Renal pelvis (tissue), 1 donor: ENCODE measurements at regions not wholly inside any gene's neighbourhood (a gene's known extent, or its start where the extent isn't known, plus 50 kb on each side); places are given as distances from the start of the nearest gene placed in this dataset.

Experiments
- DNase-seq: peaks from one replicate; pipeline ENCODE4 v3.0.0-alpha.2; 2013

DNA sequence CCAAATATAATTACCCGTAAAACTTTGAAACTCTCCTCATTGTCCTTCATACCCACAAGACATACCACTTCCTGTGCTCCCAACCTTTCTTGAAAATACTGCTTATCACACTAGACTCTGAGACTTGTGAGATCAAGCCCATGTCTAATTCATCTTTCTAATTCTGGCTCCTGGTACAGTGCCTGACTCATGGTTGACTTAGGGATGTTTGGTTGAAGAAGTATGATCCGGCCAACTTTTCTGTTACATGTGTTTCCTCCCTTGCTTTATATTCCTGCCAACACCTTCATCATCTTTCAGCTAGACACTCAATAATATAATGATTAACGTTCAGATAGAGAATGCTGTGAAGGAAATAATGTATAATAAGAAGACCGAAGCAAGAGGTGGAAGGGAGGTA is 58.2 kb downstream of the MEX3B start:
- DNase-seq, result no peak

DNA sequence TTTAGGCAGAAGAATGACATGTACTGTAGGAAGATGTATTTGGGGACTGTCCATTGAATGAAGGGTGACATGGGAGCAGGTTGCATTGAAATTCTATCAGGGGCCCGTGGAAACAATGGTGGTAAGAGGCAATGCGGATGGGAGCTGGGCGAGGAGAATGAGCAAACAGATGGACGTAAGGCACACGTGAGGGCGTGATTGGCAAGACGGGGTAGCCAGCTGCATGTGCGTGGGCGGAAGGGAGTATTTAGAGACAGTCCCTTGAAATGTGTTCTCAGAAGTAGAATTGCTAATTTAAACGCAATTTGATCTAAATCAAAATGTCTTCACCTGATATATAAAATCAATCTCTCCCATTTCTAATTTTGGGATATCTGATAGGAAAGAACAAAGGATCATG is 62.3 kb downstream of the MEX3B start:
- no peak for DNase-seq

DNA sequence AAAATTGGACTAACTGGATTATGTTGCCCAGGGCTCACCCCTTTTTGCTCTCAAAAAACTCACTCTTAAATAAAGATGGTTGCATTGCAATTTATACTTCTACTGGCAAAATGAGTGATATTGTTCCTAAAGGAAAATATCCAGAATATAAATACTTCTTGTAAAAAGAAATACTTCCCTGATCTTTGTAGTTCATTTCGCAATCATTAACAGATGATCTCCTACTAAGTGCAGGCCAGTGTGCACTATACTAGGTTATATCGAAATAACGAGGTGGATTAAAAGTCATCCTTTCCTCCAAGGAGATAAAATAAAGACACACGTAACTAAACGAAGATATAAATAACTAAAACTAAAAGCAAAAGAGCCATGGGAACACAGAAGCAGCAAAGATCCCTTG is 63.0 kb downstream of the MEX3B start:
- no peak for DNase-seq

DNA sequence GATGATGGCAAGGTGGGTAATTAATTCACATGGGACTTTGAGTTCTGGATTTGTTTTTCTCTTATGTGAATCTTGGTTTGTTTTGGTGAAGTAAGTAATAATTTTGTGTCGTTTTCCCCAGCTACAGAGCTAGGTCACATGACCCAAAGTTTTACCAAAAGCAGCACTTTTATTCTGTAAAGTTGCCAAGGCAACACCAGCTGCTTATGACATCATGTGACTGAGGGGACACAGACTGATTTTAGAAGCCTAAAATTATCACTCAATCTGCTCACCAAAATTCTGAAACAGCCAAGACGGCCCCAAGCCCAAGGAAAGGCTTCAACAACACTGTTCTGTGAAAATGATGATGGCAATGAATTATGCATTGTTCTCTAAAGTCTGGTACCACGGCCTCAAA is 63.9 kb downstream of the MEX3B start:
- no peak for DNase-seq

DNA sequence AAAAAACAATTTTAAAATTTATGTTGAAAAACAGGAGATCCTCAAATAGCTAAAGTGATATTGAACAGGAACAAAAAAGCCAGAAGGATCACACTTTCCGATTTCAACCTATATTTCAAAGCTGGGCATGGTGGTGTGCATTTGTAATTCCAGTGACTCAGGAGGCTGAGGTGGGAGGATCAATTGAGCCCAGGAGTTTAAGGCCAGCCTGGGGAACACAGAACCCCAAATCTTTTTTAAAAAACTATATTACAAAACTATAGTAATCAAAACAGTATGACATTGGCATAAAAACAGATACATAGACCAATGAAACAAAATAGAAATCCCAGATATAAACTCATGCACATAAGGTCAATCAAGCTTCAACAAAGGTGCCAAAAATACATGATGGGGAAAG is 68.4 kb downstream of the MEX3B start:
- DNase-seq, result no peak

DNA sequence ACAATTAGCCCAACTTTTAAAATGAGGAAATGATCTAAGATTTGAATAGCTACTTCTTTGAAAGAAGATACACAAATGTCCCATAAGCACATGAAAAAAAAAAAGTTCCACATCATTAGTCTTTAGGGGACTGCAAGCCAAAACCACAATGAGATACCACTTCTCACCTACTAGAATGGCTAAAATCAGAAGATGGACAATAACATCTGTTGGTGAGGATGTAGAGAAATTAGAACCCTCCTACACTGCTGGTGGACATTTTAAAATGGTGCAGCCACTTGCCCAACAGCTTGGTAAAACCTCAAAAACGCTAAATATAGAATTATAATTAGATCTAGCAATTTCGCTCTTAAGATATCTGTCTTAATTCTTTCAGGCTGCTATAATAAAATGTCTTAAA is 77.1 kb downstream of the MEX3B start:
- DNase-seq, result no peak

DNA sequence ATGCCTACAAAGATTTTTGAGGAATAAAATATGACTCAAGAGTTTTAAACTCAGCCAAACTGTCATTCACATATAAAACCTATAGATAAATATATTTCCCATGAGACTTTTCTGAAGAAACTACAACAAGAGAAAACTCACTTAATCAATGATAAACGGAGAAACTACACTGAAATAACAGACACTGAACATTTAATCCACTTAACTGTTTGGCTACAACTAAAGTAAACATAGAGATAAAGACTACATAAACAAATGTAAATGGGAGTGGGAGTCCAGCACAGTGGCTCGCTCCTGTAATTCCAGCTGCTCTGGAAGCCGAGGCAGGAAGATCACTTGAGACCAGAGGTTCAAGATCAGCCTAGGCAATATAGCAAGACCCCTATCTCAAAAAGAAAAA is 79.2 kb downstream of the MEX3B start:
- DNase-seq, result no peak

DNA sequence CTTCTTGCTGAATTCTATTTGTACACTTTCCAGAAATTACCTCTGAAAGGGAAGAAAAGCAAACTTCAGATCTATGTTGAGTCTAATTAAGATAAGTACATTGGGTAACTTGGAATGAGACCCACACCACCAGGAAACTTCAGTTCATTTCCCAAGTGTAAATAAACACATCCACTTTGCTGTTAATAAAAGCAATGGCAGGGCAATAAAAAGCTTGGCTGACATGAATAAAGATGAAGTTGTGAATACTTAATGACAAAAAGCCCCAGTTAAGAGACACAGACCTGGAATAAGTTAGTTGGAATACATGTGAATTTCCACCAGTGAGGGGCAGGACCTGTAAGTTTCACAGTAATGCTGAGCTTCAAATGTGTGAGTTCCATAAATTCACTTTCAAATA is 83.3 kb downstream of the MEX3B start:
- DNase-seq, result no peak

DNA sequence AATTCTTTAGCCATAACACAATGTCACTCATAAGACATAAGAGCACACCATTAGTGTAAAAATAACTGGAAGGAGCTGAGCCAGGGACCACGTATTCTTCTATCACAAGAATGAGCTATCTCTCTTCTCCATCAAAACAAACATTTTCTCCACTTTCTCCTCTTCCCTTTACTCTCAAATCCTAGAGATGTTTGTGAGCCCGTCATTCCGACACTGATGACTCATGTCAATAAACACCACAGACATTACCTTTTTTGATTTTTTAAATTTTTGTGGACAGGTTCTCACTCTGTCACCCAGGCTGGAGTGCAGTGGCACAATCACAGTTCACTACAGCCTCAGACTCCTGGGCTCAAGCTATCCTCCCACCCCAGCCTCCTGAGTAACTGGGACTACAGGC is 86.6 kb downstream of the MEX3B start:
- no peak for DNase-seq

DNA sequence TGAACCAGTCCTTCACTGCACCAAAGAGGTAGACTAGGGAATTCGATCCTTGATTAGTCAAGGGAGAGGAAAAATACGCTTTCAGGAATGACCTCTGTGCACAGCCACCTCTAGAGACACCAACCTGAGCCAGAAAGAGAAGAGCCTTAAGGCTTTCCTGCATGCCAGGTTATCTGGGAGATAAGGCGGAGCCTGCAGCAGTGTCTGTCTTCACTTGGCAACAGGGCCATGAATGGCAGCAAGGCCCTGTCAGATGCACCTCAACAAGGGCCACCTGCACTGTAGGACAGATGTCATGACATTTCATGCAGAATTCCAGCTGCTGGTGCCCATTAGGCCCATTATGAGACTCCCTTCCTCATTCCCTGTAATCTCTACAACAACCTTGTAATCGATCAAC is 88.1 kb downstream of the MEX3B start:
- DNase-seq, result no peak

DNA sequence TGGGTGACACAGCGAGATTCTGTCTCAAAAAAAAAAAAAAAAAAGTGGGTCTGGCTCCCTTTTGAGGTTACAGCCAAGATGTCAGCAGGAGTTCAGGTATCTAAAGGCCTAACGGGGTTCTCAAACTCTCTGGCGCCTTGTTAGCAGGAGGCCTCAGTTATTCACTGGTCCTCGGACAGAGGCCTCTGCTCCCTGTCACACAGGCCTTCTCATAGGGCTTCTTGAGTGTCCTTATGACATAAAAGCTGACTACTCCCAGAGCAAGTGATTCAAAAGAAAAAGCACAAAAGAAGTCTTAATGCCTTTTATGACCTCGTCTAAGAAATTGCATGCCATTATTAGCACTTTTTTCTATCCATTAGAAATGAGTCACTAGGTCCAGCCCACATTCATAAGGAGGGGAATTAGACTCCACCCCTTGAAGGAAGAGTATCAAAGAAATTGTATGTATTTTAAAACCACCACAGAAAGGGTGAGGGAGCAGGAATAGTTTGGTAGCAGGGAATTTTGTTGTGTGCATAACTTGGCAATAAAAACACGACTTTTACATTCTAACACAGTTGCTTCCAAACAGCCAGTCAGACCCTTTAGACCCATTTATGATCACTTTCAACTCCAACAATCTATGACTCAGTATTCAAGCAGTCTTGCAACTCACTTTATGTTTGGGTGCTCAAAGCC is 90.3 kb downstream of the MEX3B start:
- no peak for DNase-seq

DNA sequence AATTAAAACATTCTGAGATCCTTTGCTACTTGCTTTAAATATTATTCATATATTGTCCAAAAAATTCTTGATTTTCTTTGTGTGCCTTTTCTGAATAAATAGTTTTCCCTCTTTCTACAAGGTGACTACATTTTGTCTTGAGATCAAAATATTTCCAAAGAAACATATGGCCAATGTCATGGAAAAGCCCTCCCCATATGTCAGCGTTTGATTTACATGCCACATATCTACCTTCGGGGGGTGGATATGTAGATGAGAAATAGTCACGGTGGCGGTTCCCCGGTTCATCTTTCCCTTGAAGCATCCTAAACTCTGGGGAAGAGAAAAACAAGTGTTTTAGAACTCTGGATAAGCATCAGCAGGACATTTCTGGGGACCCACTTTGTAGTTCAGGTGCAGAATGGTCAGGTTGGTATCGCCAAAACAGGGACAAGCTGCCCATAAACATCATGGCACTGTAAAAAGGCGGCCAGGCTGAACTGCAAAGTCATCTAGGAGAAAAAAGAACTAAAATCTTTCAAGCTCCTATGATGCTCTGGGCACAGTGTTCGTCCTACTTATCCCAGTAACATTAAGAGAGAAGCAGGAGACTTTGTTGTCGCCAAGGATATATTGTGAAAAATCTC is 91.5 kb downstream of the MEX3B start:
- DNase-seq, result no peak

DNA sequence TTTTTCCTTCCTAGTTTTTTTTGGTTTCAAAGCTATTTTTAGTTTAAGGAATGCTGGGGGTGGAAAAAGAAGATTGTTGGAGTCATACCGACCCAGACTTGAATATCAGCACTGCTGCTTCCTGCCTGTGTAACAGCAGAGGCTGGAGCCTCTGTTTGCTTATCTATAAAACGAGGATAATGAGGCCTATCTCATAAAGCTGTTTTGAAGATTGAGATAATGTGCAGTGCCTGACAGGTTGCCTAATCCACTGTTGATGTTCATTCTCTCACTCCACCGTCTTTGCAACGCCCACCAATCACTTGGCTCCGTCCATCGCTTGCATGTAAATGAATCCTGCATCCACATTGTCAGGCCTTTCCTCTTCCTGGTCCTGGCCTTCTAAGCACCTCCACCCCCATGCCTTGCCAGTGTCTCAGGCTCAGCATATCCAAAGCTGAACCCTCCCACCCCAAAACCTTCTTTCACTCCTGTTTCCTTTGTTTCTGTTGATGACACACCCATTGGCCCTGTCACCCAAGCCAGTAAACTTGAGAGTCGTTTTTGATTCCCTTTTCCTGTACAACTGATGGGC is 94.9 kb downstream of the MEX3B start:
- DNase-seq, result no peak

DNA sequence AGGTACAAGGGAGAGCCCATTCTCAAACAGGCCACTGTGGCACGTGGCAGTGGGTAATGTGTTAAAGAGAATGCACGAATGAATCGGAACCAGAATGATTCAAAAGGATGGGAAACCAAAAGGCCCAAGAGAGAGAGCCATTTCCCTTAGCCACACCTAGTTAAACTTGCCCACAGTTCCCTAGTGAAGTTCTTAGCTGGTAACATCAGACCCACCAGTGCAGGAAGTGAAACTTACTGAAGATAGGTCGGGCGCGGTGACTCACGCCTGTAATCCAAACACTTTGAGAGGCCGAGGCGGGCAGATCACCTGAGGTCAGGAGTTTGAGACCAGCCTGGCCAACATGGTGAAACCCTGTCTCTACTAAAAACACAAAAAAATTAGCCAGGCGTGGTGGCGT is 97.1 kb downstream of the MEX3B start:
- no peak for DNase-seq

DNA sequence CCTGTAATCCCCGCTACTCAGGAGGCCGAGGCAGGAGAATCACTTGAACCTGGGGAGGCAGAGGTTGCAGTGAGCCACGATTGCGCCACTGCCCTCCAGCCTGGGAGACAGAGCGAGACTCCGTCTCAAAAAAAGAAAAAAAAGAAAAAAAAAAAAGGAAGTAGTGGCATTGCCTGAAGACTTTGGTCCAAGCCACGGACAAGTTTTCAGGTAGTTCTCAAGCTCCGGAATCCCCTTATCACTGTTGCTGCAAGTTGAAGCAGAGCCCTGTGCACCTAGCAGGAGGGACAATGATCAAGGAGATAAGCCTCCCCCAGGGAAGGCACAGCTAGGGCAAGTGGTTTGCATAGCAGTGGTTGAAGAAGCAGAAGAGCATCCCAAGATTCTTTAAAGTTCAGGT is 97.6 kb downstream of the MEX3B start:
- DNase-seq, result no peak

DNA sequence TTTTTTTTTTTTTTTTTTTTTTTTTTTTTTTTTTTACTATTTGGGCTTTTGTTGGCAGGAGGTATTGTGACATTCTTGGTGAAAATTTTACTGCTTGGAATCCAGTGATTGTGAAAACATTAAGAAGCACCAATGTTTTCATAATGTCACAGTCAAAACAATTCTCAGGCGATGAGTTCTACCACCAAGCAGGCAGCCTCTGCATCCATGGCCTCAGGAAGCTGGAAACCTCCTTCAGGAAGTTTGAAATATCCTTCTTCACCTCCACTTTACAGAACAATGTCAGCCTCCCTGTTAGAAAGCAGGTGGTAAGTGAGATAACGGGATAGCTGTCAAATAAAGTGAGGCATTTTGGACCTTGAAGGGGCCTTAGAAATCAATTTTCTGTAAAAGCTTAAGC is 98.3 kb downstream of the MEX3B start:
- no peak for DNase-seq

DNA sequence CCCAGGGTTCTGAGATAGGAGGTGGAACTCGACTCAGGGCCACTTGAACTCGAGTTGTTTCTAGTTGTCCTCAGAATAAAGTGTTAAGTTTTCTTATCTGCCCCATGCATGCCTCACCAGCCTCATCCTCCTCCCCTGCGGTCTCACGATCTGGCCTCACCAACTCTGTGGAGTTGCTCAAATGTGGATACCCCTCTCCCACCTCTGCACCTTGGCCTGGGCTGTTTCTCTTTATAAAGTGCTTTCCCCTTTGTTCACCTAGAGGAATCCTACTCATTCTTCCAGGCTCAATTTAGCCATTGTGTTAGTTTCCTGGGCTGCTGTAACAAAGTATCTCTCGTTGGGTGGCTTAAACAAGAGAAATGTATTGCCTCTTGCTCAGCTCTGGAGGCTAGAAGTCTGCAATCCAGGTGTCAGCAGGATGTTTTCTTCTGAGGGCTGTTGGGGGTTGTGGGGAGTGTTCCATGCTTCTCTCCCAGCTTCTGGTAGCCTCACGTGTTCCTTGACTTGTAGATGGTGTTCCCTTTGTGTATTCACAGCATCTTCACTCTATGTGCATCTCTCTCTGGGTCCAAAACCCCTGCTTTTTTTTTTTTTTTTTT is 100.7 kb downstream of the MEX3B start:
- no peak for DNase-seq

DNA sequence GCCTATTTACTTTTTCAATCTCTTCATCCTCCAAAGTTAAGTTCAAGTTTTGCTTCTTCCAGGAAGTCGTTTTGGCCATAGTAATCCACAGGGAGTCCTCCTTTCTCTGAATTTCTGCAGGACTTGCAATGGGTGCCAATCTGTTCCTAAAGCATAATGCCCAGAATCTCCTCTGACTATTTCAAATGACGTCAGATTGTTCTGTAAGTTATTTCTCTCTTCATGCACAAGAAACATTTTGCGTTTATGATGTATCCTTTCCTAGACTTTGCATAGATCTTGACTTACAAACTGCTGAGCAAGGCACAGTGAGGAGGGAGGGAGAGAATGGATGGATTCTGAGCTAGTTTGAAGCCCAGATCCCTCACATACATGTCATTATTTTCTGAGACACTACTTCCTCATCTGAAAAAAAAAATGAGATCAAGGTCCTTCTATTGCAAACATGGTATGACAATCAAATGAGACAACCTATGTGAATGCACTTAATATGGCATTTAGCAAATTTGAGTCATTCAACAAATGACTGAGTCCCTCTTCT is 103.1 kb downstream of the MEX3B start:
- no peak for DNase-seq

DNA sequence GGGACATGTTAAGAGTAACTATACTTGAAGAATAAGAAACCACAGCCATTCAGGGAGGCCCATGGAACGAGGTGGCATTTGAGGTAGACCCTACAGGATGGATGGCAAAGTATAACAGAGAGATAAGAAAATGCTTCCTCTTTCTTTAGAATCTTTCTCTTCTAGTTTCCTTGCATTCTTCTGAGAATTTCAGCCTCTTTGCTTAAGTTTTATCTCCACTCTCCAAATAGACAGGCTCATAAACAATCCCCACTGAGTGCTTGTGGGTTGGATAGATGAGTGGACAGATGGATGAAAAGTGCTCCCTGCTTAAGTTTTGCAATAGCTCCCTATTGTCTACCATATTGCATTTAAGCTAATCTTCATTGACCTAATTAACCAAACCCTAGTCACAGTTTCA is 103.7 kb downstream of the MEX3B start:
- DNase-seq, result no peak

DNA sequence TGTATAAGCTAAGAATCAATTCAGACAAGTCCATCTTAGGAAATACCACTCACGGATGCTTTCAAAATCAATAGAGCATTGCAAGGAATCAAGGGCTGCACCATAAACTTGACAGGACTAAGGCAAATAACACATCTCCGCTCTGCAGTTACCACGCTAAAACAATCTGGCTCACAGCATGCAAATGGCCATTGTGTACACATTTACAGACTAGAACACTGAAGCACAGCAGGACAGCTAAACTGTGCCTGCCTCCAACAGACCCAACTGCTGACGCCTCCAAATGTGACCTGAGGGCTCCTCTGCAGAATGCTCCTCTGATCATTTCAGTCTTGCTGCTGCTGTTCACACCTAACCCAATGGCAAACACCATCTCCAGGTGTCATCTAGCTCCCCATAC is 104.3 kb downstream of the MEX3B start:
- DNase-seq, result no peak

DNA sequence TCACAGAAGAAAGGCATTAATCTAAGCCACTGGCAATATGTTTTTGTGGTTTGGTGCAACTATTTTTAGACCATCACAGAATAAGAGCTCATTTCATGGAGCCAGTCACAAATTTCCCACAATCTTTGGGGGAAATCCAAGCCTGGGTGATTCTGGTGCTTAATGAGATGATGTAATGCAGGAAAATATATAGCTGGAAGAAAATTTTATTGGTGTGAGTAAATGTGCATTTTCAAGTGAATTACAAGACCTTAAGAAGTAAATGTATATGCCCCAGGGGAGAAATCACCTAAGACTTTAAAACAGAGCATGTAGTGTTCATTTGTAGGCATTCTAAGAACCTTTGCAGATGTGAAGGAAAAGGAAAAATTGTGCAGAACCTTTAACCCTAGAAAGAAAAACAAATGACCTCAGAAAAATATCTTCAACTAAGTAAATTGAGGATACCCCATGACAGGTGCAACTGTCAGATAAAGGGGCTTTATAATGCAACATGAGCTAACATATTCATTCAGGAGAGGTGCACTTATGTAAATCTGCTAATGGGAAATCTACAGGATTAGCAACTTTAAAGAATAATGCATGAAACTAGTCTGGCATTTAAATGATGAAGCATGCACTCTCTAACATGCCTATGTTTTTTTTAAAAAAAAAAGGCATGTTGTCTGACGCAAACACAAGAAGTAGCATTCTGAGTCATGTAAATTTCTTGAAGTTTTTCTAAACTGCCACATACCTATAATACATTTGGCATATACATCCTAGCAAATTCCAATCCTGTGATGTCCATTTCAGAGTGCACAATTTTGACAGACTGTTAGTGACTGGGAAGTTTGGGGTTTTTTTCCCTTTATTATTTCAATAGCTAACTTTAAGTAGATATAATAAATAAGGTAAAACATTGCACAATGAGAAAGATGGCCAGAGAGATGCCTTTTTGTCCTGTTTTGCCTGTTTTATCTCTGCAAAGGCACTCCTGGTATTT is 105.1 kb downstream of the MEX3B start:
- DNase-seq, result peak; percentile 27
